H1 (cell line): ENCODE measurements at regions not wholly inside any gene's neighbourhood (a gene's known extent, or its start where the extent isn't known, plus 50 kb on each side); places are given as distances from the start of the nearest gene placed in this dataset.

Experiments
- CTCF ChIA-PET: fragments of 300-600 bp; sonication (Branson Sonifier 250); formaldehyde crosslinking; loops from one replicate; lab custom pipeline; 2021; ENCODE audit not compliant: partially characterized antibody; lab: Charles Lee
- POLR2A ChIA-PET: fragments of 300-600 bp; sonication (Branson Sonifier 250); formaldehyde crosslinking; loops from one replicate; lab custom pipeline; 2021; ENCODE audit warnings: inconsistent platforms; ENCODE audit not compliant: partially characterized antibody; lab: Charles Lee
- DNase-seq, 2 experiments: peaks; one replicate each; pipeline versions ENCODE4 v3.0.0 to v3.0.0-alpha.2; 2010 to 2022; ENCODE audit warnings: low spot score in 2 of 2, low read depth in 1 of 2, mixed read lengths in 1 of 2
- FAIRE-seq: peaks from 2 replicates; lab custom pipeline; 2011; peaks lifted over from hg19 to GRCh38; lab: Jason Lieb, UNC
- H2AFZ ChIP-seq: 2 replicates; pipeline ENCODE4 v1.8.1; 2012; ENCODE audit warnings: low read length, inconsistent platforms
- H2AK5ac ChIP-seq: 2 replicates; pipeline ENCODE4 v1.6.1; 2013; ENCODE audit warnings: low read depth, low read length
- H2BK120ac ChIP-seq: replicated peaks from 2 replicates; pipeline ENCODE3; 2013; ENCODE audit warnings: low read depth, low read length, inconsistent platforms
- H2BK12ac ChIP-seq: 2 replicates; pipeline ENCODE4 v1.6.1; 2013; ENCODE audit warnings: low read depth, low read length
- H2BK15ac ChIP-seq: 2 replicates; pipeline ENCODE4 v1.6.1; 2013; ENCODE audit warnings: low read length
- H2BK20ac ChIP-seq: 2 replicates; pipeline ENCODE4 v1.6.1; 2013; ENCODE audit warnings: low read length
- H2BK5ac ChIP-seq: 2 replicates; pipeline ENCODE4 v1.6.1; 2013; ENCODE audit warnings: low read depth, low read length
- H3K14ac ChIP-seq: 2 replicates; pipeline ENCODE4 v1.6.1; 2013; ENCODE audit warnings: inconsistent platforms; ENCODE audit not compliant: insufficient read length
- H3K18ac ChIP-seq: 2 replicates; pipeline ENCODE4 v1.6.1; 2013; ENCODE audit warnings: low read length; ENCODE audit errors: extremely low read depth
- H3K23ac ChIP-seq: 2 replicates; pipeline ENCODE4 v1.6.1; 2013; ENCODE audit warnings: inconsistent platforms; ENCODE audit not compliant: insufficient read length
- H3K23me2 ChIP-seq: 2 replicates; pipeline ENCODE4 v1.6.1; 2013; ENCODE audit warnings: low read depth, low read length
- H3K27ac ChIP-seq: 2 replicates; pipeline ENCODE4 v1.6.1; 2011; ENCODE audit warnings: low read depth, low read length, inconsistent platforms
- H3K27me3 ChIP-seq, 4 experiments: replicated peaks in 1 of 4; 1 replicate in 1 of 4; 2 replicates in 3 of 4; pipeline versions ENCODE4 v1.6.1 to v1.8.1; 2011 to 2013; ENCODE audit warnings: low read length in 3 of 4, mild to moderate bottlenecking in 3 of 4, inconsistent platforms in 2 of 4, mixed read lengths in 2 of 4, moderate library complexity in 1 of 4; ENCODE audit not compliant: control insufficient read depth in 3 of 4, insufficient read depth in 3 of 4; ENCODE audit errors: extremely low read depth in 1 of 4
- H3K36me3 ChIP-seq, 4 experiments: 2 replicates each; pipeline versions ENCODE4 v1.6.1 to v1.8.1; 2011 to 2013; ENCODE audit warnings: mild to moderate bottlenecking in 4 of 4, low read length in 3 of 4, moderate library complexity in 2 of 4, control low read depth in 1 of 4, inconsistent platforms in 1 of 4; ENCODE audit not compliant: insufficient read depth in 4 of 4, control insufficient read depth in 2 of 4
- H3K4ac ChIP-seq: replicated peaks from 2 replicates; pipeline ENCODE3; 2013; ENCODE audit warnings: low read length, low read depth, mixed read lengths, inconsistent platforms; ENCODE audit not compliant: insufficient read length
- H3K4me1 ChIP-seq, 4 experiments: replicated peaks in 1 of 4; 1 replicate in 1 of 4; 2 replicates in 3 of 4; pipeline versions ENCODE4 v1.6.1 to v1.8.1; 2011 to 2013; ENCODE audit warnings: low read length in 3 of 4, inconsistent platforms in 2 of 4, mixed read lengths in 1 of 4; ENCODE audit not compliant: insufficient read depth in 4 of 4, control insufficient read depth in 3 of 4
- H3K4me2 ChIP-seq, 2 experiments: 2 replicates each; pipeline versions ENCODE4 v1.6.1 to v1.8.1; 2011 to 2013; ENCODE audit warnings: low read depth in 2 of 2, low read length in 2 of 2, control low read depth in 1 of 2, inconsistent platforms in 1 of 2, mild to moderate bottlenecking in 1 of 2; ENCODE audit not compliant: insufficient read depth in 1 of 2
- H3K4me3 ChIP-seq, 4 experiments: fragments of 200-600, 300-600 bp in 1 of 4; sonication (generic), shearing (Covaris generic), sonication (Bioruptor Twin) in 1 of 4; 2 replicates each; pipeline versions ENCODE4 v1.5.1 to v1.8.1; 2011 to 2016; ENCODE audit warnings: low read length in 4 of 4, low read depth in 3 of 4, control low read depth in 2 of 4, inconsistent platforms in 2 of 4, mild to moderate bottlenecking in 2 of 4, mixed read lengths in 1 of 4, moderate library complexity in 1 of 4; ENCODE audit not compliant: insufficient read depth in 2 of 4; ENCODE audit errors: extremely low read depth in 1 of 4
- H3K56ac ChIP-seq: replicated peaks from 2 replicates; pipeline ENCODE3; 2013; ENCODE audit warnings: low read depth, mild to moderate bottlenecking, mixed read lengths, low read length, inconsistent platforms; ENCODE audit not compliant: insufficient read length
- H3K79me1 ChIP-seq: 2 replicates; pipeline ENCODE4 v1.6.1; 2013; ENCODE audit warnings: low read depth, low read length, control low read depth
- H3K79me2 ChIP-seq, 2 experiments: 2 replicates each; pipeline versions ENCODE4 v1.6.1 to v1.8.1; 2012 to 2013; ENCODE audit warnings: low read length in 2 of 2, mild to moderate bottlenecking in 2 of 2, inconsistent platforms in 1 of 2; ENCODE audit not compliant: insufficient read depth in 2 of 2, control insufficient read depth in 1 of 2
- H3K9ac ChIP-seq, 4 experiments: replicated peaks in 1 of 4; 1 replicate in 1 of 4; 2 replicates in 3 of 4; pipeline versions ENCODE4 v1.6.1 to v1.8.1; 2011 to 2013; ENCODE audit warnings: low read depth in 3 of 4, low read length in 3 of 4, control low read depth in 2 of 4, mild to moderate bottlenecking in 2 of 4, moderate library complexity in 2 of 4, inconsistent platforms in 1 of 4; ENCODE audit errors: extremely low read depth in 1 of 4
- H3K9me3 ChIP-seq, 2 experiments: 2 replicates each; pipeline versions ENCODE4 v1.6.1 to v1.8.1; 2012 to 2013; ENCODE audit warnings: mild to moderate bottlenecking in 2 of 2, moderate library complexity in 2 of 2, control low read depth in 1 of 2, inconsistent platforms in 1 of 2, low read depth in 1 of 2, low read length in 1 of 2, mixed read lengths in 1 of 2; ENCODE audit not compliant: insufficient read depth in 2 of 2
- H4K20me1 ChIP-seq, 2 experiments: replicated peaks in 1 of 2; 2 replicates each; pipeline versions ENCODE3 to v1.8.1; 2011 to 2013; ENCODE audit warnings: inconsistent platforms in 2 of 2, low read length in 2 of 2, mild to moderate bottlenecking in 1 of 2; ENCODE audit not compliant: insufficient read depth in 2 of 2, control insufficient read depth in 1 of 2
- H4K5ac ChIP-seq: 2 replicates; pipeline ENCODE4 v1.6.1; 2013; ENCODE audit warnings: low read length, low read depth, mixed read lengths, inconsistent platforms; ENCODE audit not compliant: insufficient read length
- H4K8ac ChIP-seq: 2 replicates; pipeline ENCODE4 v1.8.0; 2013; ENCODE audit warnings: mild to moderate bottlenecking, moderate library complexity, low read length, inconsistent platforms; ENCODE audit not compliant: insufficient read depth; ENCODE audit errors: extremely low read depth
- H4K91ac ChIP-seq: replicated peaks from 2 replicates; pipeline ENCODE3; 2013; ENCODE audit warnings: low read length, mixed read lengths, inconsistent platforms; ENCODE audit not compliant: insufficient read length
- CTBP2 ChIP-seq: IDR thresholded peaks from 2 replicates; pipeline ENCODE4 v1.7.0; 2011; ENCODE audit warnings: borderline replicate concordance, mild to moderate bottlenecking, moderate library complexity, mixed read lengths, low read length; ENCODE audit not compliant: insufficient read depth, insufficient read length
- SAP30 ChIP-seq: fragments of 300-600 bp; sonication (generic); IDR thresholded peaks from 2 replicates; pipeline ENCODE4 v1.7.1; 2012; ENCODE audit warnings: low read length, moderate library complexity, mild to moderate bottlenecking, inconsistent platforms; ENCODE audit not compliant: insufficient read depth, insufficient replicate concordance
- SIX5 ChIP-seq: IDR thresholded peaks from 2 replicates; pipeline ENCODE4 v1.6.1; 2011; ENCODE audit warnings: mild to moderate bottlenecking, low read depth, low read length
- USF2 ChIP-seq: IDR thresholded peaks from 2 replicates; pipeline ENCODE4 v1.6.1; 2011; ENCODE audit warnings: low read length, improper control_type of control experiment
- WGBS, 2 experiments: shearing (Covaris generic) in 1 of 2; methylation state at CpG; one replicate each; pipeline versions ENCODE4 v1.1.6 to v1.1.7; 2013 to 2015; ENCODE audit warnings: low lambda C conversion rate in 2 of 2, mixed read lengths in 2 of 2, inconsistent platforms in 1 of 2, low coverage in 1 of 2, missing lambda C conversion rate in 1 of 2; ENCODE audit not compliant: insufficient replicate concordance in 2 of 2, insufficient coverage in 1 of 2, insufficient read length in 1 of 2; ENCODE audit errors: extremely low coverage in 1 of 2, missing lambda C conversion rate in 1 of 2; 5-methylcytosine and 5-hydroxymethylcytosine counted together

DNA sequence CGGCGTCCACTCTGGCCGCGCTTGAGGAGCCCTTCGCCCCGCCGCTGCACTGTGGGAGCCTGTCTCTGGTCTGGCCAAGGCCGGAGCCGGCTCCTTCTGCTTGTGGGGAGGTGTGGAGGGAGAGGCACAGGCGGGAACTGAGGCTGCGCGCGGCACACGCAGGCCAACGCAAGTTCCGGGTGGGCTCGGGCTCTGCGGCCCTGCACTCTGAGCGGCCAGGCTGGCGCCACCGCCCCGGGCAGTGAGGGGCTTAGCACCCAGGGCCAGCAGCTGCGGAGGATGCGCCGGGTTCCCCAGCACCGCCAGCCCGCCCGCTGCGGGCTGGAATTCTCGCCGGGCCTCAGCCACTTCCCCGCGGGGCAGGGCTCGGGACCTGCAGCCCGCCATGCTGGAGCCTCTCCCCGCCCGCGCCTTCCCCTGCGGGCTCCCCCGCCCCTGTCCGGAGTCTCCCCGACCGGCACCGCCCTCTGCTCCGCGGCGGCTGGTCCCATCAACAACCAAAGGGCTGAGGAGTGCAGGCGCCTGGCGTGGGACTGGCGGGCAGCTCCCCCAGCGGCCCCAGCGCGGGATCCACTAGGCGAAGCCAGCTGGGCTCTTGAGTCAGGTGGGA, 921.2 kb upstream of the FOXG1 start:
- H2BK5ac ChIP-seq = no peak overlapping the region
- no peak overlapping the region for H3K18ac ChIP-seq
- H3K4me1 ChIP-seq = peaks cover 0 to 4% (median 0%) of the 10 kb centered on the region in 4 experiments; a peak in 1 of 7 replicates
- no peak overlapping the region for H3K23ac ChIP-seq
- CTCF ChIA-PET = interaction anchor here (0.7 kb wide), 1 partner anchor 313 kb away, joined by 3 read pairs; no protein-coding TSS in a partner anchor
- no peak overlapping the region for H3K9ac ChIP-seq
- H2BK12ac ChIP-seq = no peak overlapping the region
- no peak overlapping the region for H2AK5ac ChIP-seq
- no peaks in the 10 kb centered on the region for H3K79me1 ChIP-seq
- H4K8ac ChIP-seq = no peak overlapping the region
- H3K27me3 ChIP-seq = no peaks in the 10 kb centered on the region
- peak in 1 of 2 experiments; percentile 62 for DNase-seq
- no peak overlapping the region for H2BK20ac ChIP-seq
- H2BK120ac ChIP-seq = no peak overlapping the region
- no peak overlapping the region for H4K5ac ChIP-seq
- H3K23me2 ChIP-seq = no peaks in the 10 kb centered on the region
- H3K4me3 ChIP-seq = no peak overlapping the region
- H3K36me3 ChIP-seq = no peaks in the 10 kb centered on the region
- no peak overlapping the region for H3K4me2 ChIP-seq
- WGBS, 2 experiments = 87% methylated on average over 33 of the region's 54 CpGs; no CpG with 5 or more reads in 1 of the 2 experiments
- no peak overlapping the region for H3K4ac ChIP-seq
- no peak overlapping the region for H2BK15ac ChIP-seq
- no peak overlapping the region for H4K91ac ChIP-seq
- FAIRE-seq = no peak
- no peaks in the 10 kb centered on the region for H3K79me2 ChIP-seq
- H3K14ac ChIP-seq = no peak overlapping the region
- POLR2A ChIA-PET = no interaction called here
- H3K9me3 ChIP-seq = peaks cover 0 to 8% of the 10 kb centered on the region in 2 experiments; a peak in 1 of 4 replicates
- H2AFZ ChIP-seq = no peak overlapping the region
- H4K20me1 ChIP-seq = no peaks in the 10 kb centered on the region
- no peak overlapping the region for H3K56ac ChIP-seq
- no peak overlapping the region for H3K27ac ChIP-seq
- TF ChIP-seq SIX5 = no peak
- TF ChIP-seq SAP30 = no peak
- no peak for TF ChIP-seq USF2
- no peak for TF ChIP-seq CTBP2
